ENCODE measurements at regions not wholly inside any gene's neighbourhood (a gene's known extent, or its start where the extent isn't known, plus 50 kb on each side); places are given as distances from the start of the nearest gene placed in this dataset.

DNA sequence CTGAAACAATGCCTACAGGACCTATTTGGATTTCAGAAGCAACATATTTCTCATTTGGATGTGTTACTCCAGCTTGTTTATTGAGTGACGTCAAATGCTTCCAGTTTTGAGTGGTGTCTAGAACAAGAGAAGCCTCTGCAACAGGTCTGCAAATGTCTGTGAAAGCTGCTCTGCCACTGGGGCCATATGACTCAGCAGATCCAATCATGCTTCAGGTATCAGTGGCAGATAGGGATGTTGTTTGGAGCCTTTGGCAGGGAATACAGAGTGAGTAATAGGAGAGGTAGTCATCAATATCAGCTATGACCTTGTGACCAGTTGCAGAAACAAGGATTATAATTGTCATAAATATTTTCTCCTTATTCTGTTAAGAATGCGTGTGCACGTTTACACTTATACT lies 141.1 kb upstream of the ZXDA start:
- H3K27ac ChIP-seq: no peak overlapping the region
- no peak overlapping the region for H3K4me3 ChIP-seq
- H3K36me3 ChIP-seq: no peaks in the 10 kb centered on the region
- H3K4me1 ChIP-seq: no peaks in the 10 kb centered on the region
- no peaks in the 10 kb centered on the region for H3K27me3 ChIP-seq
- peaks cover 0 to 20% of the 10 kb centered on the region in 2 donors for H3K9me3 ChIP-seq
- TF ChIP-seq CTCF (IDR thresholded peaks at IDR 0.05): no peak
- no peak for DNase-seq (ENCODE audit: low spot score)

GRCh38 chrX:58044130-58044529 lies 133.9 kb upstream of the ZXDA start:
- no peaks in the 10 kb centered on the region for H3K4me1 ChIP-seq
- H3K9me3 ChIP-seq: peaks cover 0 to 20% of the 10 kb centered on the region in 2 donors
- no peaks in the 10 kb centered on the region for H3K36me3 ChIP-seq
- TF ChIP-seq CTCF (IDR thresholded peaks at IDR 0.05): no peak
- no peaks in the 10 kb centered on the region for H3K27me3 ChIP-seq
- H3K4me3 ChIP-seq: no peak overlapping the region
- H3K27ac ChIP-seq: no peak overlapping the region
- DNase-seq (ENCODE audit: low spot score): no peak

- H3K4me3 ChIP-seq: no peak overlapping the region
Observed at GRCh38 chrX:58025979-58026378, 115.7 kb upstream of the ZXDA start.

DNA sequence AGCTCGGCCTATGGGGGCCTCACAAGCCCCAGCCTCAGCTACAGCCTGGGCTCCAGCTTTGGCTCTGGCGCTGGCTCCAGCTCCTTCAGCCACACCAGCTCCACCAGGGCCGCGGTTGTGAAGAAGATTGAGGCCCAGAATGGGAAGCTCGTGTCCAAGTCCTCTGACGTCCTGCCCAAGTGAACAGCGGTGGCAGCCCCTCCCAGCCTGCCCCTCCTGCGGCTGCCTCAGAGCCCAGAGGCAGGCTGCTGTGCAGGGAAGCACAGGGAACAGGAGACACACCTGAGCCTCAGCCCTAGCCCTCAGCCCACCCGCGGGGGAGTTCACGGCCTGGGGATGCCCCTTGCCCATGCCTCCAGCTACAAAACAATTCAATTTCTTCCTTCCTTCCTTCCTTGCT lies 75.7 kb upstream of the ZXDA start:
- DNase-seq (ENCODE audit: low spot score): no peak
- no peak overlapping the region for H3K27ac ChIP-seq
- H3K27me3 ChIP-seq: no peaks in the 10 kb centered on the region
- no peaks in the 10 kb centered on the region for H3K36me3 ChIP-seq
- no peak for TF ChIP-seq CTCF (IDR thresholded peaks at IDR 0.05)
- H3K4me1 ChIP-seq: no peaks in the 10 kb centered on the region
- peaks cover 0 to 28% of the 10 kb centered on the region in 2 donors for H3K9me3 ChIP-seq
- no peak overlapping the region for H3K4me3 ChIP-seq

More at GRCh38 chrX:58025979-58026378, 115.7 kb upstream of the ZXDA start:
- H3K36me3 ChIP-seq: no peaks in the 10 kb centered on the region
- no peaks in the 10 kb centered on the region for H3K9me3 ChIP-seq
- H3K4me1 ChIP-seq: no peaks in the 10 kb centered on the region
- no peak overlapping the region for H3K27ac ChIP-seq
- no peaks in the 10 kb centered on the region for H3K27me3 ChIP-seq
- DNase-seq (ENCODE audit: low spot score): no peak
- peak; percentile 35 to 66 for TF ChIP-seq CTCF (IDR thresholded peaks at IDR 0.05)

DNA sequence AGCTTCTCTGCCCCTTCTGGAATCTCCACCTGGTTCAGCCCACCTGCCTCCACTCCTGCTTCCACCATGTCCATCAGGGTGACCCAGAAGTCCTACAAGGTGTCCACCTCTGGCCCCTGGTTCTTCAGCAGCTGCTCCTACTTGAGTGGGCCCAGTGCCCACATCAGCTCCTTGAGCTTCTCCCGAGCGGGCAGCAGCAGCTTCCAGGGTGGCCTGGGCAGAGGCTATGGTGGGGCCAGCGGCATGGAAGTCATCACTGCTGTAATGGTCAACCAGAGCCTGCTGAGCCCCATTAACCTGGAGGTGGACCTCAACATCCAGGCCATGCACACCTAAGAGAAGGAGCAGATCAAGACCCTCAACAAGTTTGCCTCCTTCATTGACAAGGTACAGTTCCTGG lies 74.4 kb upstream of the ZXDA start:
- Histone ChIP-seq H3K27me3 (no peaks in the 10 kb centered on the region), H3K9me3 (peaks cover 0 to 21% of the 10 kb centered on the region in 2 donors), H3K27ac (no peak overlapping the region), H3K4me3 (no peak overlapping the region), H3K4me1 (no peaks in the 10 kb centered on the region), H3K36me3 (no peaks in the 10 kb centered on the region)
- DNase-seq (ENCODE audit: low spot score): no peak
- TF ChIP-seq CTCF (IDR thresholded peaks at IDR 0.05): no peak

DNA sequence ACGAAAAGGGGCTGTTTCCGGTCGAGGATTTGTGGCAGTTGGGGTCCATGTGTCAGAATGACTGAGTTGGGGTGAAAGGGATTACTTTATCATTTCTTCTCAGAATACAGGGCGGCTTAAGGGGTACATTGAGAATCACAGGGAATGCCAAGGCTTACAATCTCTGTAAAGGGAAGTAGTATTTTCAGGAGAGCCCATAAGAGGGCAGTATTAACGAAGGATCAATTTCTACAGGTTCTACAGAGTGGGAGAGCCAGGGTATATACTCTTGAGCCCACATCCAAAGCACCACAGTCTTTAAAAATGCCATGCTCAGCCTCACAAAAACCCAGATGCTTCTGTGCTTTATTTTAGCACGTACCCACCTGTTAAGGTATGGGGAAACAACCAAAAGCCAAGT lies 67.7 kb upstream of the ZXDA start:
- DNase-seq (ENCODE audit: low spot score): no peak
- no peaks in the 10 kb centered on the region for H3K4me1 ChIP-seq
- TF ChIP-seq CTCF (IDR thresholded peaks at IDR 0.05): no peak
- H3K27ac ChIP-seq: no peak overlapping the region
- H3K9me3 ChIP-seq: no peaks in the 10 kb centered on the region
- no peaks in the 10 kb centered on the region for H3K27me3 ChIP-seq
- H3K4me3 ChIP-seq: no peak overlapping the region
- H3K36me3 ChIP-seq: no peaks in the 10 kb centered on the region

Data from right atrium auricular region (tissue), 2 donors.